KG1 (cell line): ENCODE measurements at regions not wholly inside any gene's neighbourhood (a gene's known extent, or its start where the extent isn't known, plus 50 kb on each side); places are given as distances from the start of the nearest gene placed in this dataset.

Experiments used
- DNase-seq: peaks from one replicate; lab custom pipeline; 2025; lab: John Stamatoyannopoulos, UW

GRCh38 chr14:97298736-97299135 is 501.6 kb downstream of the VRK1 start:
- no peak for DNase-seq

GRCh38 chr14:97299661-97300060 is 502.5 kb downstream of the VRK1 start:
- DNase-seq = no peak

GRCh38 chr14:97301931-97302559 is 504.9 kb downstream of the VRK1 start:
- DNase-seq = no peak

GRCh38 chr14:97306133-97306759 is 509.1 kb downstream of the VRK1 start:
- no peak for DNase-seq

GRCh38 chr14:97306760-97307246 is 509.6 kb downstream of the VRK1 start:
- no peak for DNase-seq

GRCh38 chr14:97311411-97311810 is 514.2 kb downstream of the VRK1 start:
- DNase-seq = no peak

- no peak for DNase-seq
Measured at GRCh38 chr14:97312910-97313309, 515.7 kb downstream of the VRK1 start.

- DNase-seq = no peak
Measured at GRCh38 chr14:97315790-97316189, 518.6 kb downstream of the VRK1 start.

GRCh38 chr14:97318380-97318779 is 521.2 kb downstream of the VRK1 start:
- DNase-seq = no peak

- DNase-seq = no peak
Measured at GRCh38 chr14:97319691-97320090, 522.5 kb downstream of the VRK1 start.

- DNase-seq = no peak
Measured at GRCh38 chr14:97328743-97329142, 531.6 kb downstream of the VRK1 start.

GRCh38 chr14:97329701-97330100 is 532.5 kb downstream of the VRK1 start:
- no peak for DNase-seq

GRCh38 chr14:97331058-97331457 is 533.9 kb downstream of the VRK1 start:
- no peak for DNase-seq

- no peak for DNase-seq
Measured at GRCh38 chr14:97331526-97331925, 534.3 kb downstream of the VRK1 start.

- DNase-seq = no peak
Measured at GRCh38 chr14:97336179-97336578, 539.0 kb downstream of the VRK1 start.

GRCh38 chr14:97336816-97337215 is 539.6 kb downstream of the VRK1 start:
- DNase-seq = no peak

GRCh38 chr14:97337267-97337666 is 540.1 kb downstream of the VRK1 start:
- DNase-seq = no peak

GRCh38 chr14:97337670-97338069 is 540.5 kb downstream of the VRK1 start:
- no peak for DNase-seq

GRCh38 chr14:97344666-97345065 is 547.5 kb downstream of the VRK1 start:
- DNase-seq = no peak

- no peak for DNase-seq
Measured at GRCh38 chr14:97346675-97347074, 549.5 kb downstream of the VRK1 start.

- DNase-seq = no peak
Measured at GRCh38 chr14:97349463-97349862, 552.3 kb downstream of the VRK1 start.

- no peak for DNase-seq
Measured at GRCh38 chr14:97349946-97350345, 552.8 kb downstream of the VRK1 start.

GRCh38 chr14:97350415-97350814 is 553.2 kb downstream of the VRK1 start:
- DNase-seq = no peak
